ENCODE measurements at regions not wholly inside any gene's neighbourhood (a gene's known extent, or its start where the extent isn't known, plus 50 kb on each side); places are given as distances from the start of the nearest gene placed in this dataset.

DNA sequence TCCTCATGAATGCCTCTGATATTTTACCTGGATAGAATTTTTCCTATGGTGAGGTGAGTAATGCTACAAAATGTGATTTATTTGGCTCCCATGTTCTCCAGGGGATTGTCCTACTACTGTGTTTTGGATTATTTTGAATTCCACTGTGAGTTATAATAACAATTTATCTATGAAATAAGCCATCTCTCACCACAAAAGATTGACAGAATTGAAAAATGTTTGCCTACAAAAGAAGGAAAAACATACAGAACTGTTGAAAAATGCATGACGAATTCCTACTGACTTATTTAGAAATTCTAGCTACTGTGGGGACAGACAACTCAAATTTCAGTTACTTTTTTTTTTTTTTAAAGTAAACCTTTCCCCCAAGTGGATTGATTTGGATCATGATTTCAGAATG lies 463.7 kb upstream of the GRIN3A start:
- Histone ChIP-seq H4K20me1 (ENCODE audit: insufficient read depth, low read length, poor library complexity, severe bottlenecking) (no peaks in the 10 kb centered on the region), H3K9me3 (ENCODE audit: insufficient read depth, low read depth, low read length) (no peaks in the 10 kb centered on the region), H3K27me3 (ENCODE audit: insufficient read depth, low read length, poor library complexity, severe bottlenecking) (no peaks in the 10 kb centered on the region), H3K79me2 (ENCODE audit: insufficient read depth, low read length) (no peaks in the 10 kb centered on the region), H3K4me2 (ENCODE audit: low read depth, low read length, poor library complexity, severe bottlenecking) (no peak overlapping the region), H3F3A (ENCODE audit: low read depth) (no peaks in the 10 kb centered on the region), H3K36me3 (ENCODE audit: insufficient read depth, low read length) (no peaks in the 10 kb centered on the region), H3K9me2 (replicated peaks; ENCODE audit: low read depth, low read length) (no peaks in the 10 kb centered on the region), H3K4me1 (ENCODE audit: insufficient read depth, low read length, poor library complexity, severe bottlenecking) (no peaks in the 10 kb centered on the region), H3K4me3 (ENCODE audit: low read length, poor library complexity, severe bottlenecking) (no peak overlapping the region), H3K9ac (ENCODE audit: low read depth, low read length, poor library complexity, severe bottlenecking) (no peak overlapping the region), H2AFZ (ENCODE audit: low read length) (no peak overlapping the region)
- TF ChIP-seq, protein P1, sequence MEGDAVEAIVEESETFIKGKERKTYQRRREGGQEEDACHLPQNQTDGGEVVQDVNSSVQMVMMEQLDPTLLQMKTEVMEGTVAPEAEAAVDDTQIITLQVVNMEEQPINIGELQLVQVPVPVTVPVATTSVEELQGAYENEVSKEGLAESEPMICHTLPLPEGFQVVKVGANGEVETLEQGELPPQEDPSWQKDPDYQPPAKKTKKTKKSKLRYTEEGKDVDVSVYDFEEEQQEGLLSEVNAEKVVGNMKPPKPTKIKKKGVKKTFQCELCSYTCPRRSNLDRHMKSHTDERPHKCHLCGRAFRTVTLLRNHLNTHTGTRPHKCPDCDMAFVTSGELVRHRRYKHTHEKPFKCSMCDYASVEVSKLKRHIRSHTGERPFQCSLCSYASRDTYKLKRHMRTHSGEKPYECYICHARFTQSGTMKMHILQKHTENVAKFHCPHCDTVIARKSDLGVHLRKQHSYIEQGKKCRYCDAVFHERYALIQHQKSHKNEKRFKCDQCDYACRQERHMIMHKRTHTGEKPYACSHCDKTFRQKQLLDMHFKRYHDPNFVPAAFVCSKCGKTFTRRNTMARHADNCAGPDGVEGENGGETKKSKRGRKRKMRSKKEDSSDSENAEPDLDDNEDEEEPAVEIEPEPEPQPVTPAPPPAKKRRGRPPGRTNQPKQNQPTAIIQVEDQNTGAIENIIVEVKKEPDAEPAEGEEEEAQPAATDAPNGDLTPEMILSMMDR (conservative IDR thresholded peaks at IDR 0.05; ENCODE audit: low read length) = no peak
- TF ChIP-seq EZH2phosphoT487 (IDR thresholded peaks at IDR 0.05; ENCODE audit: borderline replicate concordance) = no peak

DNA sequence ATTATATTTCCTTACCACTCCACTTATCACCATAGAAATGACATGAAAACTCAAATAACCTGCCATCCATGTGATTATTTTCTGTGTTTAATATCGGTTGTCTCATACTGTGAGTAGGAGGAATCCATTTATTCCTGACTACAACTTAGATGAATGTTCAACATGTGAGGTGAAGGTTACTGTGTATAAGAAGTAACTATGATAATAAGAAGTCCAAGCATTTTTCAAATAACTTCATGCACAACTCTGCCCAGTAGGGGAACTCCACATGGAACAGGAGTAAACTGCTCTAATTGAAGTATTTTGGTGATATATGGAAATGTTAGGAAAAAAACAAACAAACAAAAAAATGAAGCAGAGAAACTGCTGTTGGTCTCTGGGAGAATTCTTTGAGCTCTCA lies 447.5 kb upstream of the GRIN3A start:
- Histone ChIP-seq H3K9me2 (replicated peaks; ENCODE audit: low read depth, low read length) (no peaks in the 10 kb centered on the region), H2AFZ (ENCODE audit: low read length) (no peak overlapping the region), H3K9me3 (ENCODE audit: insufficient read depth, low read depth, low read length) (no peaks in the 10 kb centered on the region)

DNA sequence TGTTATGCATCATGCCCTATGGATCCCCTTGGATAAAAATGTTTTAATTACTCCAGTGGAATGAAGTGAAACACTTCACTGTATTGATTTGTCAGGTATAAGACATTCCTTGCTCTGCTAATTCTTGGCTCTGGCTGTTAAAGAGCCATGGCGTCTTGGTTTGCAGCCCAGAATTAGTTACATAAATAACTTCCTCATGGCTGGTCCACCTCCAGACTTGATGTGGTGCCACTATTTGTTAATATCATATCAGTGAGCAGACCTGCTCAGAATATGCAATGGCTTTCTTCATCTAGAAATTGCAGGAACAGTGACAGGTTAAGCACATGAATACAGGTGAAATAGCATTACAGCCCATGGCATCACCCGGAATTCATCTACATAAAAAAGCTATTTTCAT lies 446.9 kb upstream of the GRIN3A start:
- Histone ChIP-seq H3K79me2 (ENCODE audit: insufficient read depth, low read length) (no peaks in the 10 kb centered on the region), H3K36me3 (ENCODE audit: insufficient read depth, low read length) (no peaks in the 10 kb centered on the region), H3K4me3 (ENCODE audit: low read length, poor library complexity, severe bottlenecking) (no peak overlapping the region), H3K4me1 (ENCODE audit: insufficient read depth, low read length, poor library complexity, severe bottlenecking) (no peaks in the 10 kb centered on the region), H3K9me3 (ENCODE audit: insufficient read depth, low read depth, low read length) (no peaks in the 10 kb centered on the region), H3K4me2 (ENCODE audit: low read depth, low read length, poor library complexity, severe bottlenecking) (no peak overlapping the region), H2AFZ (ENCODE audit: low read length) (no peak overlapping the region), H3K27me3 (ENCODE audit: insufficient read depth, low read length, poor library complexity, severe bottlenecking) (no peaks in the 10 kb centered on the region), H3F3A (ENCODE audit: low read depth) (no peaks in the 10 kb centered on the region), H3K9me2 (replicated peaks; ENCODE audit: low read depth, low read length) (no peaks in the 10 kb centered on the region), H3K9ac (ENCODE audit: low read depth, low read length, poor library complexity, severe bottlenecking) (no peak overlapping the region), H4K20me1 (ENCODE audit: insufficient read depth, low read length, poor library complexity, severe bottlenecking) (no peaks in the 10 kb centered on the region)
- TF ChIP-seq EZH2phosphoT487 (IDR thresholded peaks at IDR 0.05; ENCODE audit: borderline replicate concordance) = no peak
- TF ChIP-seq, protein P1 (conservative IDR thresholded peaks at IDR 0.05; ENCODE audit: low read length) = no peak

More for the DNA sequence above, 447.5 kb upstream of the GRIN3A start:
- Histone ChIP-seq H3K4me2 (ENCODE audit: low read depth, low read length, poor library complexity, severe bottlenecking) (no peak overlapping the region), H3F3A (ENCODE audit: low read depth) (no peaks in the 10 kb centered on the region), H3K9ac (ENCODE audit: low read depth, low read length, poor library complexity, severe bottlenecking) (no peak overlapping the region), H3K79me2 (ENCODE audit: insufficient read depth, low read length) (no peaks in the 10 kb centered on the region), H3K4me1 (ENCODE audit: insufficient read depth, low read length, poor library complexity, severe bottlenecking) (no peaks in the 10 kb centered on the region), H4K20me1 (ENCODE audit: insufficient read depth, low read length, poor library complexity, severe bottlenecking) (no peaks in the 10 kb centered on the region), H3K4me3 (ENCODE audit: low read length, poor library complexity, severe bottlenecking) (no peak overlapping the region), H3K27me3 (ENCODE audit: insufficient read depth, low read length, poor library complexity, severe bottlenecking) (no peaks in the 10 kb centered on the region), H3K36me3 (ENCODE audit: insufficient read depth, low read length) (no peaks in the 10 kb centered on the region)
- TF ChIP-seq, protein P1 (conservative IDR thresholded peaks at IDR 0.05; ENCODE audit: low read length) = no peak
- TF ChIP-seq EZH2phosphoT487 (IDR thresholded peaks at IDR 0.05; ENCODE audit: borderline replicate concordance) = no peak
